ENCODE measurements at regions not wholly inside any gene's neighbourhood (a gene's known extent, or its start where the extent isn't known, plus 50 kb on each side); places are given as distances from the start of the nearest gene placed in this dataset.

- TF ChIP-seq CTCF (IDR thresholded peaks at IDR 0.05), result no peak
- TF ChIP-seq POLR2AphosphoS5 (IDR thresholded peaks at IDR 0.05; ENCODE audit: low read depth, low read length), result no peak
- TF ChIP-seq SIN3A (IDR thresholded peaks at IDR 0.05; ENCODE audit: borderline replicate concordance, insufficient read depth, low read depth, low read length), result no peak
- TF ChIP-seq REST (IDR thresholded peaks at IDR 0.05; ENCODE audit: insufficient read depth in 1 of 2, low read depth in 2 of 2, low read length in 1 of 2), result no peak
- no peak for TF ChIP-seq TCF7L2 (IDR thresholded peaks at IDR 0.05; ENCODE audit: low read depth, low read length)
These were observed 312.1 kb downstream of the TMX3 start for GRCh38 chr18:68402784-68403183.
